ENCODE measurements at regions not wholly inside any gene's neighbourhood (a gene's known extent, or its start where the extent isn't known, plus 50 kb on each side); places are given as distances from the start of the nearest gene placed in this dataset.

DNA sequence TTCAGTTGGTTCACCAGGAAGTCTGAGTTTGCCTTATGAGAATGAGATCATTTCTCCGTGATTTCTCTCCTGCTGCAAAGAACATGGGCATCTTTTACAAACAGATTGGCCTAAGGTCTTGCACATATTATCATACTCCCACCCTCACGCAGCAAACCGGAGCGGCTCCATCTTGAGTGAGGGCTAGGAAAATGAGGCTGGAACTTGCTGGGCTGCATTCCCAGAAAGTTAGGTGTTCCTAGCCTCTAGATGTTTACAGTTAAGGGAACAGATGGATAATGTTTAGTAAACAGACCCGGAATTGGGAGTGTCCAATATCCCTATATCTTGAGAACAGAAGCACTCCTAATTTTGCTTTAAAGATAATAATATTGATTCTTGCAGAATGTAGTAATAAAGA is 247.9 kb upstream of the VCX3A start:
- no peak for DNase-seq (ENCODE audit: low read depth in 2 of 2)

DNA sequence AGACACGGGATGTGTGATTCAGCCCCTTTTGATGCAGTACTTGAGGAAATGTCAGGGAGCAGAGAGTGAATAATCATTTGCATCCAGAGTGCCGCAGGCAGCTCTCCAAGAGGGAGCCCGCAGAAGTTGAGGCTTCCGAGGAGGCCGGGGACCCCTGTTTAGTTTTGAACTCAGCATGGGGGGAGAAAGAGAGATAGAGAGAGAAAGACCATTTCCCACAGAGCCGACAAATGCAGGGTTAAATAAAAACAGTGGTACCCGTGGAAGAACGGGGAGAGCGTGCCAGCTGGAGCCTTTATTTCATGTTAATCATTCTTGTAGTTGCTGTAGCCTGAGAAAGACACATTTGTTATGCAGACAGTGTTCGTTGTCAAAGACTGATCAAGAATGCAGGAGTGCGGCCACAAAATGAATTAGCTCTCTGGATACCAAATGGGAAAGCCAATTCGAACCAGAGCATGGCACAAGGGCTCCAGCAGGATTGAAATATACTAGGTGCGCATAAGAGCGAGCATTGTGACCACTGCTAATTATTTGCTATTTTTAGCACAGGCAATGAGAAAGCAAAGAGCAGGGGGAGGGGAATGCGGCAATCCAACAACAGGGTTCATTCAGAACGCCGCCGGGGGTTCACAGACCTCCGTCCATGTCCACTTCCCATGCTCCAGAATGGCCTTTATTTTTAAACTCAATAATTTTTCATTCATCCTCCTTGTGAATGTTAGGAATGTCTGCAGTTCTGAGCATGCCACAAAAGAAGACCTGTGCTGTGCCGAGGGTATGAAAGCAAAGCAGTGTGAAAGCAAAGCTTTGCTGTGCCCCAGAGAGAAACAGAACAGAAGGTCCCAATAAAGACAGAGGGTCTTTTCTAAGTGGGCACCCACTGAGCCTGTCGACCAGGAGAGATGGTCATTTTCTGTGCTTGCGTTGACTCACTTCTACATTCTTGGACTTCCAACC is 243.9 kb upstream of the VCX3A start:
- no peak for DNase-seq (ENCODE audit: low read depth in 2 of 2)

DNA sequence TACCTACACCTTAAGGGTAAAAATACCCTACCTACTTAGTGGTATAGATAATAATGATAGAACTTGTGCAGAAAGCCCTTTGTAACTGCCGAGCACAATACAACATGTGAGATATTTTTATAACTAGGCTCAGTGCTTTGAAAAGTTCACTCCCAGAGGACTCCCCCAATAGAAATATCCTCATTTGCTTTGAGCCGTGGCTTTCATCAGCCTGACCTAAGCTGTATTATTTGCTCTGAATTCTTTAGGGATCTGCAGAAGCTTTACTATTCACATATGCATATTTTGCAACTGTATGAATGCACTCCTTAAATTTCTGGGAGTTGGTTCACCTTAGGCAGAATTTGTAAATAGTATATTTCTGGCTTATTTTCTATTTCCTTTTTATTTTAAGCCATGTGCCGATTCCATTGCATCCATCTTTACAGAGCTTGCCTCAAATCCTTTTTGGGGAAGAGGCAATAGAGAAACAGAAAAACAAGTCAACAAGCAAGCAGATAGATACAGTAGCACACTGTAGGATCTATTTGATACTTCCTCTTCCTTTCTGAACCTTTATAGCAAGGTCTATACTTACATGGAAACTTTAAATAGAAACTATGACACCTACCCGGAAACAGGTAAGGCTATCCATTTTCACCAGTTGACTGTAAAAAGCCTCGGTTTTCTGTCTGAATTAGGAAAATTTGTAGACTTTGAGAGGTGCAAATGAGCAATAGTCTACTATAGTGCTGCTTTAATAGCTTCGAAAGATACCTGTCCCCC is 242.5 kb upstream of the VCX3A start:
- DNase-seq (ENCODE audit: low read depth in 2 of 2), result no peak

DNA sequence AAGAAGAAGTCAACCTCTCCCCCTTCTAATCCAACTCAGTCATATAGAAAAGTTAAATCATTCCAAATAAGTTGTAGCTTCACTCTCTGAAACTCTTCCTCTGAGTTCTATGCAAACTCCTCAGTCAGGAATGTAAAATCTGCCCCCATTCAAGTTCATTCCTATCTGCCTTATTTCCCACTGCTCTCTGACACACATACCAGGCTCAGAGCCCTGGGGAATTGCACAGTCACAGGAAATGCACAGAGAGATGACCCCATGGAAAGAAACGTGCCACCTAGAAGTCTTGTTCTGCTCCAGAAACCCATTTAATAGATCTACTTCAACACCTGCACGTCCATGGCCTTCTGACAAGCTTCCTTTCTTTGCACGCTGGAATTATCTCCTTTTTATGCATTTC is 236.0 kb upstream of the VCX3A start:
- DNase-seq (ENCODE audit: low read depth in 2 of 2), result no peak

DNA sequence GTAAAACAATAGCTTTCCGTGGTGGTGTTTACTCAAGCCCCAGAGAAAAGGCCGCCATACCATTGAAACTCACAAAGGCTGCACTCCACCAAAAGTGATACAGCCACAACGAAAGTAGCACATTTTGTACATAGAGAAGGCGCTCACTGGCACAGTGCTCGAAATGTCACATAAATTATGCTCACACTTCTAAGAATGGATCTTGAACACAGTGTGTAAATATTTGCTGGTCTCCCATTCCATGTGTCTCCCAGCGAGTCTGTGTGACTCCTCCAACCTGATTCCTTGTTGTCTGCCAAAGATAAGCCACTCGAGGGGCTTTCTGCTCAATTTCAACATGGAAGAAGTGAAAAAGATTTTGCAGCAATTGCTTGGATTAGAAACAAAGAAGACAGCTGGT is 234.0 kb upstream of the VCX3A start:
- no peak for DNase-seq (ENCODE audit: low read depth in 2 of 2)

DNA sequence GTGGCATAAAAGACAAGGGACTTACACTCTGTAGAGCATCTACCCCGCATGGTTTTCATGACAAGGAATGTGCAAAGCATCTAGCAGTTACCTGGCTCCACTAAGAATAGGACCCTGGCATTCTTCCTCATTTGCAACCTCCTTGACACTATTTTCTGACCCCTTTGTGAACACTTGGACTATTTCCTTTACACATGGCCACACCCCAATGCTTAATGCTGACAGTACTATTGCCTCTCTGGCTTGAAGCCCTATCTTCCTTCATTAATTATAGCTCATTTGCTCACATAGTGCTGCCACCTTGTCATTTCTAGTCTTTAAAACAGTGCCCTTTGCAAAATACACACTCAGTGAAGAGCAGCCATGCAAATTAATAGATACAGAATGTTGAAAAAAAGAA is 226.3 kb upstream of the VCX3A start:
- no peak for DNase-seq (ENCODE audit: low read depth in 2 of 2)

DNA sequence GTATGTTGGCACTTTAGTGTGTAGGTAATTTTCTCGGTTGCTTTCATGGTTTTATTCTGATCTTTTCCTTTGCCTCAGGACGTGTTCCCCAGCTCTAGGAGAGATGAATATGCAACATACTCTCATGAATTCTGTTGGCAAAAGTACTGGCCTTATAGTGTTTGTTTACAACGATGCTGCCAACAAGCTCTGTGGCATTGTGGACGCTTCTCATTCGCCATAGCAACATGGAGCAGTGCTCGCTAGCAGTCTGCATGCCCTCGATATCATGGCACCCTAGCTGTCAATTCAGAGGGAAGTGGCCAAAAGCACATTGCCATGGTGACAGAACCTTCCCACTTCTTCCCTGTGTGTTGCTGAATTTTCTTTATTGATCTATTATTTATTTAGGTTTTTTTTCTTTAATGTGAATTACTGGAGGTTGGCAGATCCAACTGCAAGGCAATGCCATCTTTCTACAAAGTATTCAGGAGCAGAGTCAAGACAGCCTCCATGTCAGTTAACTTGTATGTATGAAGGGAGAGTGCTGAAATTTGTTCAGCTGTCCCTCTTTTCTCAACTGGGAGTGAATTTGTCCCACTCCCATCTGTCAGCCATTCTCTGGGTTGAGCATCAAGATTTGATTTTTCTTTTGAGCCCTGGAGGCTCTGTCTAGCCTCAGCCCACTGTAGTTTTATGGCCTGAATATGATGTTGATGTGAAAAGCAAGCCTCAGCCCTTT is 224.9 kb upstream of the VCX3A start:
- no peak for DNase-seq (ENCODE audit: low read depth in 2 of 2)

DNA sequence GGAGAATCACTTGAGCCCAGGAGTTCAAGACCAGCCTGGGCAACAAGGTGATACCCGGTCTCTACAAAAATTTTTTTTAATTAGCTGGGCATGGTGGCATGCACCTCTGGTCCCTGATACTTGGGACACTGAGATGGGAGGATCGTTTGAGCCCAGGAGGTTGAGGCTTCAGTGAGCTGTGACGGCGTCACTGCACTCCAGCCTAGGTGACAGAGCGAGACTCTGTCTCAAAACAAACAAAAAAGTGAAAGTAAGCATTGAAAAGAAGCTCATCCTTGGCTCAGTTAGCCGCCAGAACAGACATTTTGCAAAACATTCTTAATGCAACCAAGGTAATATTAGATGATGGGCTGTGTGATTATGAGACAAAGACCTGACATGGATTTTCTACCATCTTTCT is 223.3 kb upstream of the VCX3A start:
- DNase-seq (ENCODE audit: low read depth in 2 of 2), result no peak

DNA sequence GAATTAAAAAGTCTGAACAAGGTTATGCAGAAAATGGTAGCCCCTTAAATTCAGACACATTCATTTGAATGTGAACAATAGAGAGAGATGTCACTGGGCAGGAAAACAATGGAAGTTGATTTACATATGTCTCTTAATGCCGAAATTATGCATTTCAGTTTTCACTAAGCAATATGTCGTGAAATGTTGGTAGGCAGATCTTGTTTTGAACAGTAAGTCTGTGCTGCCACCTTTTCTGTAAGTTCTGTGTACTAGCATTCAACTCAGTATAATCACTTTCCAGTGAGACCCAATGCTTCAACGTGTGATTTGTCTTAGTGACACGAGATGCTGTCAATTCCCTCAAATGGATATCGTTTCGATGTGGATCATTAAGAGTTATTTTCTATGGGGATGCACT is 222.7 kb upstream of the VCX3A start:
- DNase-seq (ENCODE audit: low read depth in 2 of 2), result no peak

DNA sequence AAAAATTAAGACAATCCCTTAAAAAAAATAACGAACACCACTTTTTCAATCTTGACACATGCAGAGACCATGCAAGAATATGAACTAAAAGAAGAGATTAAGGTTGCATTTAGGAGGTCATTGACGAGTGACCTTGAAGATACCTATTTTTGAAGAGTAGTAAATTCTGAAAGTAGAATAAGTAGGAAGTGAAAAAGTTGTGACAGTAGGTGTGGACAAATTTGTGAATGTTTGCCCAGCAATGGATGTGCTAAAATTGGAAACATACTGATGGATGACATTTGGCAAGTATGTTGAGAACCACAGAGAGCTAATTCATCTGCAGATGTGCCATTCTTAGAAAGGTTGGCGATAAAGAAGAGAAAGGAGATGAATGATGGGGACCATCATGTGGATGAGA is 213.7 kb upstream of the VCX3A start:
- DNase-seq (ENCODE audit: low read depth in 2 of 2), result no peak

DNA sequence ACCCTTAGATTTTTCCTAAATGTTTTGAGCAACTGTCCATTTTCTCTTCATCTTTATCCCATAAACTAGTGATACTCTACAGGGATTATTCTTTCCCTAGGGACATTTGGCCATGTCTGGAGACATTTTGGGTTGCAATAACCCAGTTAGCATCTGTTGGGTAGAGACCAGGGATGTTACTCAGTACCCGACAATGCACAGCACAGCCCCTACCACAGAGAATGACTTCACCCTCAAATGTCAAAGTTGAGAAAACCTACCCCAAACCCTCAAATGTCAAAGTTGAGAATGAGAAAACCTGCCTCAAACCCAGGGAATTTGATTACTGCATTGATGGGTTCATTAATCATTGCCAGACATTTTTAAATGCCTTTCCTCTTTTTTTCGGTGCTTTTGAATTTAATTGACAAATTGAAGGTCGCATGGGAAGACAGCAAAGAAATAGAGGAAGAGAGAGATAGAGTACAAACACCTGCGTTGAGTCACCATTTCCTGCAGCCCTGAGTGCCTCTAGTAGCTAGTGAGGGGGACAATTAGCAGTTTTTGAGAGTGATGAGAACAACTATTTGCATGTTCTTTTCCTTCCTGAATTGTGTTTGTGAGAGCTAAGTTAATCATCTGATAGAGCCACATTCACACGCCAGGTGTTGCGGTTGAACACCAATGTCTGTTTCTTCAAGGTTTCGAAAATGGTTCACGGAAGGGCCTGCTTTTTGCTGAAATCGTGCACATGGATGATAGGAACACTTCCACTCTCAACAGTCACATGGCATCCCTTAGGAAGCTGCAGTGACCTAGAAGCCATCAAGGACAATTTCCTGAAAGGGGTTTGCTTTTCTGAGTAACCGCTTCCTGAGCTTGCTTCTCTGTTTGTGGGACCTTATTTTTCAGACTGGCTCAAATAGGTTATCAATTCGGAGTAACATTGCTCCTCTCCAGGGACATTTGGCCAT is 203.9 kb upstream of the VCX3A start:
- DNase-seq (ENCODE audit: low read depth in 2 of 2), result no peak

DNA sequence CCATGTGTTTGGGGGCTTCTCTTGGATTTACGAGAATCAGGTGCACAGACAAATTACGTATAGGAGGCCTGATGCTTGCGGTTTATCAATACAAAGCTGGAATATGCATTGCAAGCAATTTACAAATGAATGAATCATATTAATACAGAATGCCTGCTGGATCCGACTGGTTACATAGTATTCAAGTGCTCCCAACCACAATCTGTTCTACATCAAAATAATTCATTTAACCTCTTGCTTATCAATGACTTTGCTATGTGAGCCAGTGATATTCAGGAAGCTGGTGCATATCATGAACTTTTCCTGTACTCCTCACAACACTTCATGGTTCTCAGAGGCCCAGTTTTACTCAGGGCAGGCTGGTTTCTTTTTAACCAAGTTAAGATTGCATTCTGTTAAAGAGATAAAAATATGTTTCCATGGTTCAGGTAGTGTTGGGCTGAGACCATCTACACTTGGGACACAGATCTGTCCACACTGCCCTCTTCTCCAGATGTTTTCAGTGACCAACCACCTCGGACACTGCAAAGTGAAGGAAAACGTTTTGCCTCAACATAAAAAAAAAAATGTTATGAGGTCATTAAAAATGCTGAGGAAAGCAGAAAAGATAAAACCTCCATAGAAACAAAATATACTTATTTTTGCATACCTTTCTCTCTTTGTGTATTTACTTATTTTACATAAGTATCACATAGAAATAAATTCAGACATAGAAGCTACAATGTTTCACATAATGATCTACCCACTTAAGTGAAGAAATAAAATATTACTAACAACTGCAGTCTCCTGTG is 200.1 kb upstream of the VCX3A start:
- DNase-seq (ENCODE audit: low read depth in 2 of 2), result no peak

DNA sequence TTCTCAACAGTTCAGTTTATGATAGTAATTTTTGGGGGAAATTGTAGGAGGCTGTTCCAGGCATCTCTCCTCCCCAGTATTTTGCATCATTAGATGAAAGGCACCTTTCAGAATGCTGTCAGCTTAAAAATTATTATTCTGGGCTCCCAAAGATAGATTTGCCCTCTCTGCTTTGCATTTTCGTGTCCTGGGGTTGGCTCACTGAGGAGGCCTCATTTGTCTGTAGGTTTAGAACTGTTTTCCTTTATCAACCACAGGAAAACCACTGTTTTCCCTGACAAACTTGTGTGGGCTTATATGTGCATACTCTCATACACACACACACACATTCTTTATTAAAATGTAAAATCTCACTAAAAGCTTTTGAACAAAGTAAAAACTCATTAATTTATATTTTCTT is 197.2 kb upstream of the VCX3A start:
- DNase-seq (ENCODE audit: low read depth in 2 of 2), result no peak

DNA sequence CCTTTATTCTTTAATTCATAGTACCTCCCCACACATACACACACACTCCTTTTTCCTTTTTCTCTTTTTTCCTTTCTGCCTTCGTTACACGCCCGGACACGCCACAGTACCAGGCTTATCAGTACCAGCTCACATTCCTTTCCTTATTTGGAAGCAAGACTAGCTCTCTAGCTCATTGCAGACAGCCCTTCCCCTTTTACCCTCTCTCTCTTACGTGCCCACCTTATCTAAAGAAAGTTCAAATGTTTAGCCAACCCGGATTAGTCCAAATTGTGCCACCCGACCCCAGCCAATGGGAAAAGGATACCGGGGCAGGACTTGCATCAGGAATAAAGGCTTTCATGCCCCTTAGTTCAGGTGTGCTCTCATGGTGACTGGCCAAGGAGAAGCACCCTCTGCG is 194.7 kb upstream of the VCX3A start:
- DNase-seq (ENCODE audit: low read depth in 2 of 2), result no peak

DNA sequence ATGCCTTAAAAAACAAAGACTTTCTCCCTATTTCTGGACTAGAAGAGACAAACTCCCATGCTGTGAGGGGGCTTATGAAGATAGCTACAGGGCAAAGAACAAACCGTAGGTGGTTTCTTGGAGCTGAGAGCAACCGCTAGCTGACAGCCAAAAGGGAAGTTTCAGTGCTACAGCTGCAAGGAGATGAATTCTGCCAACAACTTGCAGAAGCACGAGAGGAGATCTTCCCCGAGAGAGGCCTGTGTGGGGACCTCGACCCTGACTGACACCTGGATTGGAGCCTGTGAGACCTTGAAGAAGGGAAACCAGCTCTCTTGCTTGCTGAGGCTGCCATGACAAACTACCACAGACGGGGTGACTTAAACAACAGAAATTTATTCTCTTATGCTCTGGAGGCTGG is 183.8 kb upstream of the VCX3A start:
- no peak for DNase-seq (ENCODE audit: low read depth in 2 of 2)

DNA sequence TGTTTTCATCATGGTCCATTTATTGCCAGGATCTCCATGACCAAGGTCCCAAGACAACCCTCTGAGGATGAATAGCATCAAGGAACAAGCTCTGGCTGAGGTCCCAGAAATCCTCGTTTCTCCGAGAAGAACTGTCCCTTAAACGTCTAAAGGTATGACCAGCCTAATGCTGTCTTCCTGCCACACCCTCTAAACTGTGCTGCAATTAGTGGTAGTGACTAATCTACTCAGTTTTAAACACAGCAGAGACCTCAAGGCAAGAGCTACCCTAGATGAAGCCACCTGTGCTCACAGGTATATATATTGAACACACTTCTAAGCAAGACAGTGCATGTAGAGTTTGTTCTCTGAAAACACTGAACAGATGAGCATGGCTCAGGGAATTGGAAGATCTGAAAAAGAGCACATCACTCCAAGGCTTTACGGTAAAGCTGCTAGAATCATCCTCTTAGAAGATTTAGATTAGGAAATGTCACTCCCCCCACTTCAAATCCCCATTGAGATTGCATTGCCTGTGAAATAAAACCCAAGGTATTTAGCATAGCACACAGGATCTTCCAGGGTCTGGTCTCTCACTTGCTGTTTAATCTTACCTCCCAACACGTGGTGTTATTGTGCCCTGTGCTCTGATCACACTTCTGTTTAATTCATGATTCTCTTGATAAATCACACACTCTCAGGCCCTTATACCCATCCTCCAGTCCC is 173.9 kb upstream of the VCX3A start:
- DNase-seq (ENCODE audit: low read depth in 2 of 2), result no peak

DNA sequence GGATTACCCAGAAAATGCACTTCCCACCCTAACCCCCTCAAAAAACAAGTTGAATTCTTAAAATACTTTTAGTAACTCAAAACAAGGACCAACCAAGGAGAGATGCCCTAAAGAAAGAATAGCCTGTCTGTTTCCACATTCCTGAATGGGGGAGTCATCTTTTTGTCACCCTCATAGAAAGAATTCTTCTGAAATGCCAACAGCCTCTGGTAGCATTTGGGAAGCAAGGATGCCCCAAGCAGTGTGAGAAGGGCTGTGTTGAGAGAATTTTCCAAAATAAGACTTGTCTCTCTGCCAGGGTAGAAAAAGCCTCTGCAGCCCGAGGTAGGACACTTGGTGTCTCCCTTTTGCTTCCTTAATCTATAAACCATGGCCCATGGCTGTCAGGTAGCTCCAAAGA is 173.1 kb upstream of the VCX3A start:
- DNase-seq (ENCODE audit: low read depth in 2 of 2), result no peak

DNA sequence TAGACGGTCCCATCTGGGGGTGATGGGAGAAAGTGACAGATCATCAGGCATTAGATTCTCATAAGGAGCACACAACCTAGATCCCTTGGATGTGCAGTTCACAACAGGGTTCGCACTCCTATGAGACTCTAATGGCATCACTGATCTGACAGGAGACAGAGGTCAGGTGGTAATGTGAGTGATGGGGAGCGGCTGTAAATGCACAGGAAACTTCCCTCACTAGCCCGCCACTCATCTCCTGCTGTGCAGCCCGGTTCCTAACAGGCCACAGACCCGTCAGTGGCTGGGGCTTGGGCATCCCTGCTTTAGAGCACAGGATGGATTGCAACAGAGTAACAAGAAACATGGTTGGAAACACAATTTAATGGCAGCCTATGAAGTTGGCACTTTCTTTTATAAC is 172.6 kb upstream of the VCX3A start:
- no peak for DNase-seq (ENCODE audit: low read depth in 2 of 2)

DNA sequence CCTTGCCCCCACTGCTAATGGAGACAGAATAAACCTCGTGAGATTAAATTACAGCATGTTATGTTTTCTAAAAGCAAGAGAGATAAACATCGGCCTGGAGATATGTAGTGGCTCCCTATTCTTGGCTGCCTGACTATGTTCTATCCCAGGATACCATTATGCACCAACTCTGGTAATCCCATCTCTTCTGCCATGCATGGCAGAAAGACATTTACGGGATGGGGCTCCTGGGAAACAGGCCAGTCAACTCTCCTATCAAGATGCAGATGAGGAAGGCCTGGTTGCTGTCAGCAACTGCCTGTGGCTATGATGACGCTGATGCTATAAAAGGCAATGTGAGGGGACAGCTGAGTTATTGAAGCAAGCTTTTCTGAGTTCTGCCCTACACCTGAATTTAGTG is 166.2 kb upstream of the VCX3A start:
- no peak for DNase-seq (ENCODE audit: low read depth in 2 of 2)

DNA sequence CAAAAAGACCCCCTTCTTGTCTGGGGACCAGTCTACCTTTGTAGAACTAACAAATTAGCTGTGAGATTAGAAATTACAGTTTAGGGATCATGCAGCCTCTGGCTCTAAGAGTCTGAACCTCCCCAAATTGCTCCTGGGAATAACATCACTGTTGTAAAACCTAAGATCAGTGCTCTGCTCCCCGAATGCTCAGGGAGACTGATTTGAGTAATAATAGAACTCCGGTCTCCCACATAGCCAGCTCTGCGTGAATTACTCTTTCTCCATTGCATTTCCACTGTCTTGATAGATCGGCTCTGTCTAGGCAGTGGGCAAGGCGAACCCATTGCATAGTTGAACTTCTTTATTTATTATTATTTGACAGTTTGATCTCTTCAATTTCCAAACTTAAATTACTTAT is 160.8 kb upstream of the VCX3A start:
- no peak for DNase-seq (ENCODE audit: low read depth in 2 of 2)
